Activated naive CD8-positive, alpha-beta T cell treated with anti-CD3 and anti-CD28 coated beads, Interleukin-2, amount 50 U/mL, for 16 hours (primary cell): ENCODE measurements at regions not wholly inside any gene's neighbourhood (a gene's known extent, or its start where the extent isn't known, plus 50 kb on each side); places are given as distances from the start of the nearest gene placed in this dataset.

ENCODE experiments used
- DNase-seq: peaks from one replicate; pipeline ENCODE4 v3.0.0-alpha.2; 2020; ENCODE audit warnings: low read depth, low spot score

DNA sequence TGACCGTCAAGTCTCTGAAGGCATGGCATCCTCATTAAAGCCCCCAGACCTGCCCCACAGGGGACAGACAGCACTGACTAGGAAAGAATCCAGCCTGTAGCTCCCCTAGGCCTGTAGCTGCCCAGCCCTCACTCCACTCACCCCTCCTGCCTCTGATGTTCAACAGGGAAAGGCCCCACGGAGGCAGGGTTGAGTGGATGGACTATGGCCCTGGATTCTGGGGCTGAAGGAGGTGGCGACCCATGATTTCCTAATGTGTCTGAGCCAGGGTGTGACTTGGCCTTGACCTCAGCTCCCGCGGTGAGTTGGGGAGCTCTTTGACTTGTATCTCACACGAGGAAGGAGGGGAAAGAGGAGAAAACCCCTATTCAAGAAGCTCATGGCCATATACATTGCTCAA, 238.5 kb upstream of the CSF3R start:
- no peak for DNase-seq

DNA sequence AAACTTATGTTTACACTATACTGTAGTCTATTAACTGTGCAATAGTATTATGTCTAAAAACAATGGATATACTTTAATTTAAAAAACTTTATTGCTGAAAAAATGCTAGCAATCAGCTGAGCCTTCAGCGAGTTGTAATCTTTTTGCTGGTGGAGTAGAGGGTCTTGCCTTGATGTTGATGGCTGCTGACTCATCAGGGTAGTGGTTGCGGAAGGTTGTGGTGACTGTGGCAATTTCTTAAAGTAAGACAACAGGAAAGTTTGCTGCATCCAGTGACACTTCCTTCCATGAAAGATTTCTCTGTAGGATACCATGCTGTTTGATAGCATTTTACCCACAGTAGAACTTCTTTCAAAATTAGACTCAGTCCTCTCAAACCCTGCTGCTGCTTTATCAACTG, 234.7 kb upstream of the CSF3R start:
- DNase-seq, result no peak

DNA sequence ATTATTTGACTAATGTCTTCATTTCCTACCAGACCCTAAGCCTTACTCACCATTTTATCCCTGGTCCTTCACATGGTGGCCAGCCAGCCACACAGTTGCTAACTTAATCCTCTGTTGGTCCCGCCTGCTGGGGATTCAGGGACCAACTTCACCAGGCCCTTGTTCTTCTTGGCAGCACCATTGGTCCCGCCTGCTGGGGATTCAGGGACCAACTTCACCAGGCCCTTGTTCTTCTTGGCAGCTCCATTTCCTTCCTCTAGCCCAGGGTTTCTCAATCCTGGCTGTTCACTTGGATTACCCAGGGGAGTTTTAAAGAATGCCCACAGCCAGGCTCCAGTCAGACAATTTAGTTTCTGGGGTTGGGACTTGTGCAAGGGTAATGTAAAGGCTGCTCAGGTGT, 233.1 kb upstream of the CSF3R start:
- no peak for DNase-seq

DNA sequence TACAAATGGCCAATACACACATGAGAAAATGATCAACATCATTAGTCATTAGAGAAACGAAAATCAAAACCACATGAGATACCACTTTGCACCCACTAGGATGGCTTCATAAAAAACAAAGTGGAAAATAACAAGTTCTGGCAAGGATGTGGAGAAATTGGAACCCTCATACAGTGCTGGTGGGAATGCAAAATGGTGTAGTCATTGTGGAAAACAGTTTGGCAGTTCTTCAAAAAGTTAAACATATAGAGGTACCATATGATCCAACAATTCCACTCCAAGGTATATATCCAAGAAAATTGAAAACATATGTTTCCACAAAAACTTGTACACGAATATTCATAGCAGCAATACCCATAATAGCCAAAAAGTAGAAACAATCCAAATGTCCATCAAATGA, 231.6 kb upstream of the CSF3R start:
- DNase-seq, result no peak

DNA sequence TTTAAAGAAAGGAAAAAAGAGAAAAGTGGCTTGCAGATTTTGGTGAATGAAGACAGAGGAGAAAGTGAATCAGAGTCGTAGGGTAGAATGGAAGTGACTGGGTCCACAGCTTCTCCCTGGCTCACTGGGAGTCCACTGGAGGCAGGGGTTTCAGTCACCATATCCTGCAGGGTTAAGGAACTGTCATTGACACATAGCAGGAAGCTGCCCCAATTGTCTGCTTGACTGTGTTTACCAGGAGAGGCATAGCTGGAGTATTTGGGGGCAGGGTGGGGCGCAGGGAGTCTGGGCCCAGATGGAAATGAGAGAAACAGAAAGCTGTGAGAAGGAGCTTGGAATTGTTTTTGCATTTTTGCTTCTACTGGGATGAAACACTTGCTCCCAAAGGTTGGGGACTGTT, 228.8 kb upstream of the CSF3R start:
- DNase-seq, result no peak

DNA sequence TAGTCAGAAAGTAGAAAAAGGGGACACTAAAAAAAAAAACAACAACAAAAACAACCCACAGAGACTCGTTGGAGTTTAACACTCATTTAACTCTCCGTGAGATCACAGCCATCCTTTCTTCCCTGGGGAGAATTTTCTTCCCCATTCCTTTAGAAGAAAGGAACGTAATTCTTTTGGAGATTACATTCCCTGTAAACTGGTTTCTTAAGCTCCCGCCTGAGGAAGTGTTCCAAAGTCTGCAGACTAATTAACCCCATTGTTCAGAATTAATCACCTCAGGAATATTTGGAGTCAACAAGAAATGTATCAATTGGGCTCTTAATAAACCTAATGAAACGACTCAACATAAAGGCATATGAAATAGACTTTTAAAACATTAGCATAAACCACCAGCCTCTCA, 228.2 kb upstream of the CSF3R start:
- DNase-seq, result no peak

DNA sequence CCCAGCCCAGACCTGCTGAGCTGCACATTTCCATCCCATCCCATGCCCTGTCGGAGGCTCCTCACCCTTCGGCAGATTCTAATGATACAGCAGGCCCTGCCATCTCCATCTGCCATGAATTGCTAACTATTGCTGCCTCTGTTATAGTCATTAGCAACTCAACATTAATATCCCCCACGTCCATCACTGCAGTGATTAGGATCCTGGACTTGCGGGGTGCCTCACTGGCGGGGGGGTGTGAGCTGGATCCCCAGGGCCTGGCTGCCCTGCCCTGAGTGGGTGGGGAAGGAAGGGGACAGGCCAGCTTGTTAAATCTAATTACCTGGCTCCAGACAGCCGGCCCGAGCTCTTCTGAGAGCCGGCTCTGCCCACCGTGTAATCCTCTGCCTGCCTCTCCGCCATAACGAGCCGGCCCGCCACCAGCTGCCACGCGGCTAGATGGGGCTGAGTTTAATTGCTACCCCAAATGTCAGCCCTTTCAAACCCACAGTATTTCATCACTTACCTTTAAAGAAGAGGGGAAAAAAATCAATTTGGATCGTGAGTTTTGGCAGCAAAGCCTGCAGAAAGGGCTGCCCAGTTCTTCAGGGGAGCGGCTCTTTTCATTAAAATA, 227.3 kb upstream of the CSF3R start:
- DNase-seq, result no peak

DNA sequence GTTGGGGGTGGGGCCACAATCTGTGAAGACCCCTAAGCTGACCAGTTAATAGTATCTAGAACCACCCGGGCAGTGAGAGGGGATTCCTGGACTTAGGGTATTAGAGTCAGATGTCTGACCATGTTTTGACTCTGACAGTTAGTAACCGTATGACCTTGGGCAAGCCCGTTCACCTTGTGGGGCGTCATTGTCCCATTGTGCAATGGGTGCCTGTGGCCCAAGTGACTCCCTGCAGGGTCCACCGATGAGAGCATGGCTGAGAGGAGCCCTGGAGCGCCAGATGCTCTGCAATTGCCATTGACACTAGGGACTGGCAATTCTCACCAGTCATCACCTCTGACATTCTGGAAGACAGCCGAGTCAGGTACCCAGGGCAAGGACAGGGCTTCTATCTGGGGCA, 225.9 kb upstream of the CSF3R start:
- DNase-seq, result no peak

DNA sequence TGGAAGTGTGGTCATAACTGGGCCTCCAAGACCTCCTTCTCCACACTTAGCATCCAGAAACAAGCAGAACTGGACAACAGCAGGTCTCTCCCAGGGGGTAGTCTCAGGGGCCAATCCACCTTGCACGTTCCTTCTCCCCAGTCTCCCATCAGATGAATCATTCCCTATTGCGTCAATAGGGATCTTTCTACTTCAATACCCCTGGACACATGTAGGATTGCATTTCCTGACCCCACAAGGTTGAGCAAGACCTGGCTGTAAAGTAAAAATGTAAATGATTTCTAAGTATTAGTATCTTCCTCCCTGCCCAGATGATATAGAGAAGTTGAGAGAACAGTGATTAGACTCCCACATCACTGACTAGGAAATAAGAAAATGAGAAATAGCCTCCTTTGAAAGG, 224.5 kb upstream of the CSF3R start:
- no peak for DNase-seq

DNA sequence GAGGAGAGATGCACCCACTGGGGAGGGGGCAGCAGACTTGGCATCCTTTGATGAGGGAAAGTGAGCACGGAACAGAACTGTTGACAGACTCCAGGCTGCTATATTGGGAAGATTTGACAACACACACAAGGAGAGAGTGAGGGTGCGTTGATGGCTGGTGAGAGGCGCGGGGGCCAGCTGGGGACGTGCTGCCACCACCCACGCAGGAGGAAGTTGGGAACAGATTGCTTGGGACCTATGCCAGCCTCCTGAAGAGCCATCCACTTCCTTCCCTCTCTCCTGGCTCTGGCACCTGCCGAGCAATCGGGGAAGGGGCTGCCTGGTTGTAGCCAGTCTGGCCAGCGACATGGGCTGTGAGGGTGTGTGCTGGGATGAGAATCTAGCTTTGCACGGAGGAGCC, 223.7 kb upstream of the CSF3R start:
- no peak for DNase-seq

DNA sequence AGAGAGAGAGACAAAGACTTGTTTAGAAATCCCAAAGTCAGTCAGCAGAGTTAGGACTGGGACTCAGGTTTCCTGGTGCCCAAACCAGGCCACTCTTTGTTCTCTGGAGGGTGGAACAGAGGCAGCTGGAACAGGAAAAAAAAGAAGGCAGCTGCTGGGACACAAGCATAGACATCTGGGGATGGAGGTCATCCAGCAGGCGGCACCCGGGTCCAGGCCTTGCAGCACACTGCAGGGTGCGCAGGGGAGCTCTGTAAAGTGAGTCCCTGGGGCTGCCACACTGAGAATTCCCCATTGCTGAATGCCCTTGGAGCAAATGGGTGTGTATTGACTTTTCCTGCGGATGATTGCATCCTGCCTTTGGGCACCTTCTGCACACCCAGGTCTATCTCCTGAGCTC, 222.9 kb upstream of the CSF3R start:
- no peak for DNase-seq

DNA sequence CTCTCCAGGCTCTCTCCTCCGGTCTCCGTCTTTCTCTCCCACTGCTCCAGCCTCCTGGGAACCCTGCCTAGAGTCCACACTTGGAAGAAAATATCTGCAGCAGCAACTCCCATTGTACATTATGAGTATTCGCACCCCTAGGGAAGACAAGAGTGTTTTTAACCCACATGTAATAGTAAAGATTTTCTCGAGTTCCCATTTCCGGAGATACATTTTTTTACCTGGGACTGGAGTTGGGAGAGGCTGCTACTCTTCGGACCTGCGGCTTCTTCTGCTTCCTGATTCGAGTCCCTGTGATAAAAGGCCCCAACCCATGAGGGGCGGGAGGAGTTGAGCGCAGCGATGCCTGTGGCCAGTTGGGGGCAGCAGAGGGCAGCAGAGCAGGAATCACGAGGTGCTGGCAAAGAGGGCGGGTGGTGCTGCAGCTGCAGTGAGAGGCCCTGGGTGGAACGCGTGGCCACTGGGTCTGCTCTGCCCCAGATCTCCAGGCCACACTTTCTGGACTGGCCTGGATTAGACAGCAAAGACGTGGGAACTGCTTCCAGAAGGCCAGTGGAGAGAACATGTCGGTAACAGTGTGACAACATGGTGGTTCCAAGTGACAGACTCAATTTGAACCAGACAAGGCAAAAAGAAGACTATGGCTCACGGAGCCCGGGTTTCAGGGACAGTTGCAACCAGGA, 221.0 kb upstream of the CSF3R start:
- peak; percentile 14 for DNase-seq

DNA sequence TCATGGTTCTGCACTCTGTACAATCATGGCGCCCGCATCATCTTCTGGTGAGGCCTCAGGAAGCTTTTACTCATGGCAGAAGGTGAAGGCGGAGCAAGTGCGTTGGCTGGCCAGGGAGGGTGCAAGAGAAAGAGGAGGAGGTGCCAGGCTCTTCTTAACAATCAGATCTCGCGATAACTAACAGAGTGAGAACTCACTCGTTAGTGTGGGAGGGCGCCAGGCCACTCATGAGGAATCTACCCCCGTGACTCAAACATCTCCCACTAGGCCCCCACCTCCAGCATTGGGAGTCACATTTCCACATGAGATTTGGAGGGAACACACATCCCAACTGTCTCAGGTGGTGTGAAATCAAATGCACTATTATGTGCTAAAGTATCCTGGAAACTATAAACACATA, 220.2 kb upstream of the CSF3R start:
- no peak for DNase-seq

DNA sequence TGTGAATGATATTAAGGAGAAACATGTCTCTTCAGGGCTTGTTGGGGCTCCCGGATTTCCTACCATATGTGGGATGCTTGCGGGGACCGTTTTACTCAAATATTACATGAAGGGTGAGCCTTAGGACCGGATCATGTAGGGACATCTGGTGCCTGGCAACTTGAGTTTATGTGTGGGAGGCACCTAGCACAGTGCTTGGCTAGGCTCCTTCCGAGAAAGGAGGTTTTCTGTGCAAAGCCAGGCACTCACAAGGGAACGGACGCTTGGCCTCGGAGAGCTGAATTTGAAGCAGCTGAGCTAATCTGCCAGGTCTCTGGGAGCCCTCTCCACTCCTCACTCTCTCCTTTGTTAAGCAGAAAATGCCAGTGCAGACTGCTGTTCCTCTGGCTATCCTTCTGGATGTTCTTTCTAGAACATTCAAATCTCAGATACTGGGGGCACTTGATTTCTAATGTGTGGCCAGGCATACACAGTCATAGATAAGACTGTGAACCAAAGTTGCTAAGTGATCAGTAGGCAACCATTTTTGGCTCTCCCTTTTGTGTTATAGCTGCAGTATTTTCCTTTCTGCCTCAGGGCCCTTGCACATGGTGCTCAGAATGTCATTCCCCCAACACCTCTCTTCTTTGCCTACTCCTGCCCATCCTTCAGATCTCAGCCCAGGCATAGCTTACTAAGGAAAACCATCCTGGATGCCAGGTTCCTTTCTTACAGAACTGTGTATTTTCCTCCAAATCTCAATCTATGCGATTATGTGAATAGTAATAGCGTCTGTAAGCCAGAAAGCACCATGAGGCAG, 216.6 kb upstream of the CSF3R start:
- no peak for DNase-seq

DNA sequence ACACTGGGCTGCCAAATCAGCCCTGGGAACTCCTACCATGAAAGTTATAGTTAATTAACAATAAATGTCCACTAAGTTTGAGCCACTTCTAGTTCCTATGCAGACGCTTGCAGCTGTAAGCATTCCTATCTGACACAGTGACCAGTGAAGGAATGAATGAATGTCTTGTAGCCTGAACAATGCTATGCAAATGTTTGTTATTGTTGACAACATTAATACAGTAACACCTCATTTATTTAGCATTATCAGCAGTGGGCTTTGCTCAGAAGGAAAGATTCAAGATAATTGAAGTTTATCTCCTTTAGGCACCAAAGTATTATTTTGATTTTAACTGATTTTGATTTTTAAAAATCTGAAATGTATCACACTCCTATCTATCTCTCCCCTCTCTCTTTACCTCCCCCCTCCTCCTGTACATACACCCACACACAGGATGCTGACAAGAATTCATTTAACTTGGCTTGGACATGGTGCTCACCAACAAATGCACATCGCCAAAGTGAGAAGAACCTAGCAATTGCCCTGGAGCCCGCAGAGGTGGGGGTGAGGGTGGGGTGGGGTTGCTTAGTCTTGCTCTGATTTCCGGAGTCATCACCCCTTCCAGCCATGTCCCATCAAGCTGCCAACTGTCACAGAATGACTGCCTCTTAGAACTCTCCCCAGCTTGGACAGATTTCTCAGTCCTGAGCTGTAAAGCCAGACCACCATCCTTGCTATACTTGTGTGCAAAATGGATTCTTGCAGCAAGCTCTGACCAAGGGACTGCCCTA, 215.3 kb upstream of the CSF3R start:
- DNase-seq, result no peak

DNA sequence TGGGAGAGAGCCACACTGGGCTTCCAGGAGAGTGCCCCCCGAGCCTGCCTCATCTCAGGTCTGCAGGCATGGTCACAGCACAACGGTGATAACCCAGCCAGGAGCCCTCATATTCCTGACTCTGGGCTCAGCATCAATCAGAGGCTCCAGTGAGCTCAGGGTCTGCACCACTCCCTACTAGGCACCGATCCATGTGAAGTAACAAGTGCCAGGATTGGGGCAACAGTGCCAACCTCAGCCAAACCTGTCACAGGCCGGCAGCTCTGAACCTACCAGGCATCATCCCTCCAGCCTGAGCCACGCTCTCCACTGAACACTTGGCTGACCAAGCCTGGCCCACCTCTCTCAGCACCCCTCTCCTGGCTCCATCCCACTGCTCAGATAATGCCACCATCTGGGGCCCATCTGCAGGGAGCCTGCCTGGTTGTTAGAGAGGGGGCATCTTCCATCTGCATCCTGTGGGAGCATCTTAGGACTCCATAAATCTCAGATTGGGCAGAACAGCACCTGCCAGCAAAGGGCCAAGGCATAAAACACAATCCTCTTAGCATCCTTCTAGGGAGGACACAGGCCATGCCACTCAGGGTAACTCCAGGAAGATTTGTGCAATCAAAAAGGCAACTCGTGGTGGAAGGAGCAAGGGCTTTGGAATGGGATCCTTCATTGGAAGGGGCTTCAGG, 213.7 kb upstream of the CSF3R start:
- no peak for DNase-seq

DNA sequence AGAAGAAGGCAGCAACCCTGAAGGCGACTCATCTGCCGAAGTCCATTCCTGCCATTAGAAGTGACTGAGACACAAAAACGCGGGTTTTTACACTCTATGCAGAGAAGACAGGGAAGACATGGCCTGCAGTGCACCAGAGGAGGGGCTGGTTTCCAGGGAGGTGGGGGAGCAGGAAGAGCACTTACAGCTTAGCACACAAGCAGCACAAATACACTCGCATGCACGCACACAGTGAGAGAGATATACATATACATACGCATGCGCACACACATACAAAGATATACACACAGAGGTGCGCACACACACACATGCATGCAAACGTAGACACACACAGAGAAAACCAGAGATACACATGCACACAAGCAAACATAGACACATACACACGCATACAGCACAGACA, 210.9 kb upstream of the CSF3R start:
- no peak for DNase-seq

DNA sequence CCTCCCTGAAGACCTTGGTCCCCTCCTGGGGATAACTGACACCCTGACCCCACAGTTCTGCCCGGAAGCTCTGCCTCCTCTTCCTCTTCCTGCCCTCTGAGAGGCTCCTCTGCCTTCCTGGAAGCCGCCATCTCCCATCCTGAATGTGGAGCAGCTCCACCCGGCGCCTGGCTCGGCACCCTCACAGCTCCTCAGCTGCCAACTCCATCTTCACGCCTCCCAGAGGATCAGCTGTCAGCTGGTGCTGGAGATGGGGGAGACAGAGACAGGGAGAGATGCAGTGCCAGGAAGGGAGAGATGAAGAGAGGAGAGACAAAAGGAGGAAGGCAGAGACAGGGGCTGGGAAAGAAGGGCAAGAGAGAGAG, 210.4 kb upstream of the CSF3R start:
- DNase-seq, result no peak

DNA sequence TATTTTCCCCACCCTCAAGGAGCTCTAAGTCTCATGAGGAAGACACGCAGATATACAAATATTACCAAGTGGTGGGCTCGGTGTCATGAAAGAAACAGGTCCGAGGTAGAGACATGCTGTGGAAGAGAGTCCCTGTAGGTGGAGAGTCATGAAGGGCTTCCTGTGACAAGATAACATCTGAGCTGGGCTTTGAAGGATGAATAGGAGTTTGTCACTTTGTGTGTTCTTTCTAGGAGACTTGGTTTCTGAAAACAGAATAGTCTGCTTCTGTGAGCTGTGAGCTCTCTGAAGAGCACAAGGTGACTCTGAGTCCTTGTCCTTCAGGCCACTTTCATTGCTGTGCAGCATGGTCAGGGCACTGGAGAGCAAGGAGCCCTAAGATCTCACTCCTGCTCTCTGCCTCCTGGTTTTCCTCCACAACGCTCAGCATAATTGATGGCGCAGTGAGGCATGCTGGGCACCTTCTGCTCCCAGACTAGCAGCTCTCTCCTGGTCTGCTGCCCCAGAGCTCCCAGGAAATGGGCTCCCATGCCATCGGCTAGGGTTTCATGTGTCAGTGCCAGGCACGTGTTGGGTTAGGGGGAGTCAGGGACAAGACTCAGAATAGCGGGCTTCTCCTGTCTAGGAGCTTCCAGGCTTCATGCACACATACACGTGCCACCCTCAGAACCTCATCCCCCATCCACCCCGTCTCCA, 209.9 kb upstream of the CSF3R start:
- no peak for DNase-seq

DNA sequence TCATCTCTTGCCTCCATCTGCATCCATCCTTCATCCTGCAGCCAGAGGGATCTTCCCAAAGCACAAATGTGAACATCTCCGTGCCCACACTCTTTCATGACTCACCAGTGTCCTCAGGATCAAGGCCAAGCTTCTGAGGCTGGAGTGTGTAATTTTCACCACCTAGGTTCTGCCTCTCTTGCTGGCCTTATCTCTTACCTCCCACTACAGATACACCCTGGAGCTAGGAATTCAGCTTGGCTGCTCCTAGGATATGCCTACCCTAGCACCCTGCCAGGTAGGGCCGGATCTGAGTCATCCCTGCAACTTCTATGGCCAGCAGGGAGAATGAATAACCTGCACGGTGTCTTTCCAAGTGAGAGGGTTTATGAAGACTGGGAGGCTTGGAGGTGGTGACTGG, 208.7 kb upstream of the CSF3R start:
- no peak for DNase-seq

DNA sequence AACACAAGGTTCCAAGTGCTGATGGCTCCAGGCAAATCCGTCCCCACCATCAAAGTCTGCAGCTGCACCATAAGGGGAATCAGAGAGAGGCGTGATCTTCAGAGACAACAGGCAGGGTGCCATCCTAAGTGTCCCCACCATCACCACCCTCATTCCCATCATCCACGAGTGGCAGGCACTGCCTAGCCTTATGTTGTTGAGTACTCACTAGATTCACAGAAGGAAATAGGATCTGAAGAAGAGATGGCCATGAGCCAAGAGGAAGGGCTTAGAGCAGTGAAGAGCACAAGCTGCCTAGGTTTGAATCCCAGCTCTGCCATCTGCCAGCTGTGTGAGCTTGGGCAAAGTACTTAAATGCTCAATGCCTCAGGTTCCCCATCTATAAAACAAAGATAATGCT, 207.3 kb upstream of the CSF3R start:
- DNase-seq, result no peak
